HG03095 (cell line): ENCODE measurements at regions not wholly inside any gene's neighbourhood (a gene's known extent, or its start where the extent isn't known, plus 50 kb on each side); places are given as distances from the start of the nearest gene placed in this dataset.
"Not testable (repeated sequence)": the region's sequence is repeated elsewhere in the genome, so short reads cannot be mapped to it uniquely, and the experiment has no call there.

Source experiments
- ATAC-seq: cut with Tn5 transposase; IDR thresholded peaks from one replicate; pipeline ENCODE4 v1.9.1; 2021; ENCODE audit warnings: moderate library complexity; ENCODE audit not compliant: unreplicated experiment

GRCh38 chr3:24683090-24683489, 188.4 kb upstream of the THRB start:
- no peak for ATAC-seq

GRCh38 chr3:24683633-24684384, 189.2 kb upstream of the THRB start:
- no peak for ATAC-seq

GRCh38 chr3:24684506-24685023, 189.9 kb upstream of the THRB start:
- no peak for ATAC-seq

GRCh38 chr3:24686808-24687207, 192.2 kb upstream of the THRB start:
- ATAC-seq = no peak

GRCh38 chr3:24687671-24688070, 193.0 kb upstream of the THRB start:
- ATAC-seq = no peak

GRCh38 chr3:24688446-24689148, 193.9 kb upstream of the THRB start:
- no peak for ATAC-seq

- no peak for ATAC-seq
These were observed 194.7 kb upstream of the THRB start for GRCh38 chr3:24689353-24689752.

- no peak for ATAC-seq
These were observed 196.1 kb upstream of the THRB start for GRCh38 chr3:24690777-24691176.

- not testable (repeated sequence) for ATAC-seq
These were observed 204.4 kb upstream of the THRB start for GRCh38 chr3:24699078-24699477.

- no peak for ATAC-seq
These were observed 209.8 kb upstream of the THRB start for GRCh38 chr3:24704496-24704895.

- ATAC-seq = no peak
These were observed 213.3 kb upstream of the THRB start for GRCh38 chr3:24707936-24708335.

- no peak for ATAC-seq
These were observed 215.3 kb upstream of the THRB start for GRCh38 chr3:24709956-24710355.

GRCh38 chr3:24713516-24713915, 218.9 kb upstream of the THRB start:
- no peak for ATAC-seq

GRCh38 chr3:24714436-24714835, 219.8 kb upstream of the THRB start:
- no peak for ATAC-seq

GRCh38 chr3:24715171-24715792, 220.6 kb upstream of the THRB start:
- ATAC-seq = no peak

GRCh38 chr3:24722087-24722486, 227.4 kb upstream of the THRB start:
- ATAC-seq = no peak

- no peak for ATAC-seq
These were observed 231.0 kb upstream of the THRB start for GRCh38 chr3:24725514-24726255.

- no peak for ATAC-seq
These were observed 231.8 kb upstream of the THRB start for GRCh38 chr3:24726423-24726822.

GRCh38 chr3:24730173-24730572, 235.5 kb upstream of the THRB start:
- ATAC-seq = no peak

- ATAC-seq = no peak
These were observed 239.4 kb upstream of the THRB start for GRCh38 chr3:24734019-24734418.

GRCh38 chr3:24736701-24737100, 242.1 kb upstream of the THRB start:
- ATAC-seq = no peak
